GM23338 (cell line): ENCODE measurements at regions not wholly inside any gene's neighbourhood (a gene's known extent, or its start where the extent isn't known, plus 50 kb on each side); places are given as distances from the start of the nearest gene placed in this dataset.

ENCODE experiments used
- ATAC-seq: fragments of 200-7000 bp; cut with Tn5 transposase; 3 replicates; pipeline ENCODE4 v1.9.1; 2020
- DNase-seq: peaks from one replicate; pipeline ENCODE4 v3.0.0-alpha.2; 2015; ENCODE audit warnings: low spot score
- H2AFZ ChIP-seq: fragments of 200-600 bp; sonication (generic); 2 replicates; pipeline ENCODE4 v1.8.0; 2016; ENCODE audit warnings: antibody characterized with exemption, mild to moderate bottlenecking, moderate library complexity
- H3F3A ChIP-seq: fragments of 200-600 bp; sonication (generic); replicated peaks from 2 replicates; pipeline ENCODE4 v1.8.0; 2017; ENCODE audit warnings: antibody characterized with exemption, mixed run types, low read depth
- H3K27ac ChIP-seq: fragments of 200-600 bp; sonication (generic); 2 replicates; pipeline ENCODE4 v1.6.1; 2016; ENCODE audit warnings: low read depth
- H3K27me3 ChIP-seq: fragments of 200-600 bp; sonication (generic); 2 replicates; pipeline ENCODE4 v1.8.0; 2016; ENCODE audit warnings: mild to moderate bottlenecking, mixed run types, moderate library complexity; ENCODE audit not compliant: insufficient read depth
- H3K36me3 ChIP-seq: fragments of 200-600 bp; sonication (generic); 2 replicates; pipeline ENCODE4 v1.8.0; 2016; ENCODE audit warnings: mild to moderate bottlenecking; ENCODE audit not compliant: insufficient read depth
- H3K4me1 ChIP-seq: fragments of 200-600 bp; sonication (generic); 2 replicates; pipeline ENCODE4 v1.8.0; 2016; ENCODE audit warnings: mild to moderate bottlenecking, moderate library complexity; ENCODE audit not compliant: insufficient read depth
- H3K4me2 ChIP-seq: fragments of 200-600 bp; sonication (generic); 2 replicates; pipeline ENCODE4 v1.7.1; 2017; ENCODE audit warnings: mixed run types
- H3K4me3 ChIP-seq: fragments of 200-600 bp; sonication (generic); 2 replicates; pipeline ENCODE4 v1.6.1; 2016; ENCODE audit warnings: mixed run types
- H3K79me2 ChIP-seq: fragments of 200-600 bp; sonication (generic); replicated peaks from 2 replicates; pipeline ENCODE4 v1.8.0; 2017; ENCODE audit warnings: mild to moderate bottlenecking; ENCODE audit not compliant: insufficient read depth
- H3K9me2 ChIP-seq: fragments of 200-600 bp; sonication (generic); 2 replicates; pipeline ENCODE4 v1.8.0; 2017; ENCODE audit not compliant: insufficient read depth
- H4K20me1 ChIP-seq: fragments of 200-600 bp; sonication (generic); replicated peaks from 2 replicates; pipeline ENCODE4 v1.8.0; 2017; ENCODE audit warnings: mild to moderate bottlenecking; ENCODE audit not compliant: insufficient read depth
- H3K27ac Mint-ChIP-seq: 2 replicates; pipeline ENCODE4 v1.8.0; 2020; ENCODE audit warnings: inconsistent platforms, mild to moderate bottlenecking, moderate library complexity, mixed read lengths
- H3K27me3 Mint-ChIP-seq: 3 replicates; pipeline ENCODE4 v1.8.0; 2022; ENCODE audit warnings: low read depth, mild to moderate bottlenecking, moderate library complexity, mixed read lengths, inconsistent platforms; ENCODE audit not compliant: insufficient read depth, poor library complexity
- H3K36me3 Mint-ChIP-seq: 3 replicates; pipeline ENCODE4 v1.8.0; 2021; ENCODE audit warnings: low read depth, mild to moderate bottlenecking, inconsistent platforms, moderate library complexity, mixed read lengths
- H3K4me1 Mint-ChIP-seq: 3 replicates; pipeline ENCODE4 v1.8.0; 2020; ENCODE audit warnings: mild to moderate bottlenecking, inconsistent platforms, mixed read lengths
- H3K4me3 Mint-ChIP-seq: 3 replicates; pipeline ENCODE4 v1.8.0; 2021; ENCODE audit warnings: moderate library complexity, mild to moderate bottlenecking, inconsistent platforms, mixed read lengths
- H3K9me3 Mint-ChIP-seq: 3 replicates; pipeline ENCODE4 v1.8.0; 2020; ENCODE audit warnings: moderate library complexity, mild to moderate bottlenecking, inconsistent platforms, mixed read lengths
- CREB1 ChIP-seq: fragments of 250-450 bp; sonication (Bioruptor Pico); IDR thresholded peaks from 2 replicates; pipeline ENCODE4 v1.5.0; 2020; ENCODE audit warnings: low read depth, mild to moderate bottlenecking, moderate library complexity
- ETS1 ChIP-seq: IDR thresholded peaks from 2 replicates; pipeline ENCODE4 v1.6.1; 2016; ENCODE audit warnings: antibody characterized with exemption
- EZH2 ChIP-seq: fragments of 200-600 bp; sonication (generic); IDR thresholded peaks from one replicate; pipeline ENCODE4 v1.8.0; 2017; ENCODE audit warnings: antibody characterized with exemption, mild to moderate bottlenecking, low read depth; ENCODE audit not compliant: unreplicated experiment
- EZH2phosphoT487 ChIP-seq: fragments of 200-600 bp; sonication (generic); IDR thresholded peaks from one replicate; pipeline ENCODE4 v1.8.1; 2018; ENCODE audit warnings: antibody characterized with exemption; ENCODE audit not compliant: unreplicated experiment
- JUNB ChIP-seq: IDR thresholded peaks from one replicate; pipeline ENCODE4 v1.6.1; 2016; ENCODE audit warnings: antibody characterized with exemption; ENCODE audit not compliant: unreplicated experiment
- NANOG ChIP-seq: IDR thresholded peaks from 2 replicates; pipeline ENCODE4 v1.6.1; 2016; ENCODE audit warnings: antibody characterized with exemption, borderline replicate concordance
- POLR2AphosphoS5 ChIP-seq: IDR thresholded peaks from 2 replicates; pipeline ENCODE4 v1.6.1; 2016; ENCODE audit warnings: antibody characterized with exemption, low read depth
- STAT1 ChIP-seq: IDR thresholded peaks from one replicate; pipeline ENCODE4 v1.6.1; 2016; ENCODE audit warnings: antibody characterized with exemption; ENCODE audit not compliant: unreplicated experiment
- ZNF114 ChIP-seq: fragments of 250-450 bp; sonication (Bioruptor Pico); IDR thresholded peaks from 2 replicates; pipeline ENCODE4 v1.5.0; 2020; ENCODE audit warnings: mild to moderate bottlenecking, moderate library complexity
- ZNF331 ChIP-seq: fragments of 250-450 bp; sonication (Bioruptor Pico); IDR thresholded peaks from 2 replicates; pipeline ENCODE4 v1.5.0; 2020; ENCODE audit warnings: low read depth, mild to moderate bottlenecking, moderate library complexity
- ZNF462 ChIP-seq: fragments of 250-450 bp; sonication (Bioruptor Pico); IDR thresholded peaks from 2 replicates; pipeline ENCODE4 v1.5.0; 2020; ENCODE audit warnings: mild to moderate bottlenecking, moderate library complexity
- TF ChIP-seq, protein P1 (sequence below): IDR thresholded peaks from one replicate; pipeline ENCODE4 v1.6.1; 2018; ENCODE audit warnings: antibody characterized with exemption; ENCODE audit not compliant: unreplicated experiment
- TF ChIP-seq, protein P2 (sequence below), 2 experiments: fragments of 200-600 bp in 1 of 2; sonication (generic) in 1 of 2; conservative IDR thresholded peaks; 2 replicates each; pipeline versions ENCODE4 v1.5.1 to v1.6.1; 2016 to 2017; ENCODE audit warnings: antibody characterized with exemption in 2 of 2, low read depth in 2 of 2, mild to moderate bottlenecking in 2 of 2, moderate library complexity in 1 of 2

- no peaks in the 10 kb centered on the region for H3K36me3 Mint-ChIP-seq
- Histone ChIP-seq H3K4me1 (peaks cover 22% of the 10 kb centered on the region), H3K79me2 (no peaks in the 10 kb centered on the region), H3K4me3 (no peak overlapping the region), H3K27ac (no peak overlapping the region), H3K36me3 (no peaks in the 10 kb centered on the region), H3K9me2 (0 out of 2 replicates have a peak, but pooled peaks cover 5% of the 10 kb centered on the region), H3F3A (no peaks in the 10 kb centered on the region), H2AFZ (0 out of 2 replicates have a peak overlapping the region, but pooled peaks have one; percentile 56), H3K27me3 (peaks cover 4% of the 10 kb centered on the region; the same call in 1 of the 2 replicates), H4K20me1 (no peaks in the 10 kb centered on the region), H3K4me2 (no peak overlapping the region)
- no peak for DNase-seq
- ATAC-seq, result no peak
- TF ChIP-seq POLR2AphosphoS5 (no peak), EZH2phosphoT487 (no peak), NANOG (no peak), CREB1 (CRISPR knock-in tag) (no peak), EZH2 (no peak), JUNB (no peak), STAT1 (no peak), ZNF114 (no peak), ZNF462 (CRISPR knock-in tag) (no peak), ETS1 (no peak), ZNF331 (CRISPR knock-in tag) (no peak)
- TF ChIP-seq, protein P1, sequence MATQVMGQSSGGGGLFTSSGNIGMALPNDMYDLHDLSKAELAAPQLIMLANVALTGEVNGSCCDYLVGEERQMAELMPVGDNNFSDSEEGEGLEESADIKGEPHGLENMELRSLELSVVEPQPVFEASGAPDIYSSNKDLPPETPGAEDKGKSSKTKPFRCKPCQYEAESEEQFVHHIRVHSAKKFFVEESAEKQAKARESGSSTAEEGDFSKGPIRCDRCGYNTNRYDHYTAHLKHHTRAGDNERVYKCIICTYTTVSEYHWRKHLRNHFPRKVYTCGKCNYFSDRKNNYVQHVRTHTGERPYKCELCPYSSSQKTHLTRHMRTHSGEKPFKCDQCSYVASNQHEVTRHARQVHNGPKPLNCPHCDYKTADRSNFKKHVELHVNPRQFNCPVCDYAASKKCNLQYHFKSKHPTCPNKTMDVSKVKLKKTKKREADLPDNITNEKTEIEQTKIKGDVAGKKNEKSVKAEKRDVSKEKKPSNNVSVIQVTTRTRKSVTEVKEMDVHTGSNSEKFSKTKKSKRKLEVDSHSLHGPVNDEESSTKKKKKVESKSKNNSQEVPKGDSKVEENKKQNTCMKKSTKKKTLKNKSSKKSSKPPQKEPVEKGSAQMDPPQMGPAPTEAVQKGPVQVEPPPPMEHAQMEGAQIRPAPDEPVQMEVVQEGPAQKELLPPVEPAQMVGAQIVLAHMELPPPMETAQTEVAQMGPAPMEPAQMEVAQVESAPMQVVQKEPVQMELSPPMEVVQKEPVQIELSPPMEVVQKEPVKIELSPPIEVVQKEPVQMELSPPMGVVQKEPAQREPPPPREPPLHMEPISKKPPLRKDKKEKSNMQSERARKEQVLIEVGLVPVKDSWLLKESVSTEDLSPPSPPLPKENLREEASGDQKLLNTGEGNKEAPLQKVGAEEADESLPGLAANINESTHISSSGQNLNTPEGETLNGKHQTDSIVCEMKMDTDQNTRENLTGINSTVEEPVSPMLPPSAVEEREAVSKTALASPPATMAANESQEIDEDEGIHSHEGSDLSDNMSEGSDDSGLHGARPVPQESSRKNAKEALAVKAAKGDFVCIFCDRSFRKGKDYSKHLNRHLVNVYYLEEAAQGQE, result no peak
- TF ChIP-seq, protein P2, sequence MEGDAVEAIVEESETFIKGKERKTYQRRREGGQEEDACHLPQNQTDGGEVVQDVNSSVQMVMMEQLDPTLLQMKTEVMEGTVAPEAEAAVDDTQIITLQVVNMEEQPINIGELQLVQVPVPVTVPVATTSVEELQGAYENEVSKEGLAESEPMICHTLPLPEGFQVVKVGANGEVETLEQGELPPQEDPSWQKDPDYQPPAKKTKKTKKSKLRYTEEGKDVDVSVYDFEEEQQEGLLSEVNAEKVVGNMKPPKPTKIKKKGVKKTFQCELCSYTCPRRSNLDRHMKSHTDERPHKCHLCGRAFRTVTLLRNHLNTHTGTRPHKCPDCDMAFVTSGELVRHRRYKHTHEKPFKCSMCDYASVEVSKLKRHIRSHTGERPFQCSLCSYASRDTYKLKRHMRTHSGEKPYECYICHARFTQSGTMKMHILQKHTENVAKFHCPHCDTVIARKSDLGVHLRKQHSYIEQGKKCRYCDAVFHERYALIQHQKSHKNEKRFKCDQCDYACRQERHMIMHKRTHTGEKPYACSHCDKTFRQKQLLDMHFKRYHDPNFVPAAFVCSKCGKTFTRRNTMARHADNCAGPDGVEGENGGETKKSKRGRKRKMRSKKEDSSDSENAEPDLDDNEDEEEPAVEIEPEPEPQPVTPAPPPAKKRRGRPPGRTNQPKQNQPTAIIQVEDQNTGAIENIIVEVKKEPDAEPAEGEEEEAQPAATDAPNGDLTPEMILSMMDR (conservative IDR thresholded peaks at IDR 0.05; ENCODE audit: low read depth in 2 of 2), result no peak
- no peak overlapping the region for H3K27ac Mint-ChIP-seq
- H3K9me3 Mint-ChIP-seq, result no peaks in the 10 kb centered on the region; the same call in 2 of the 3 replicates
- H3K4me1 Mint-ChIP-seq, result peaks cover 23% of the 10 kb centered on the region
- H3K4me3 Mint-ChIP-seq, result no peak overlapping the region
- H3K27me3 Mint-ChIP-seq, result peaks cover 7% of the 10 kb centered on the region
Observed at GRCh38 chr18:75344615-75345014, 82.9 kb downstream of the SMIM21 start.
